Activated T-cell treated with anti-CD3 and anti-CD28 coated beads for 48 hours (primary cell): ENCODE measurements at regions not wholly inside any gene's neighbourhood (a gene's known extent, or its start where the extent isn't known, plus 50 kb on each side); places are given as distances from the start of the nearest gene placed in this dataset.
"Not testable (repeated sequence)": the region's sequence is repeated elsewhere in the genome, so short reads cannot be mapped to it uniquely, and the experiment has no call there.

Experiments
- DNase-seq: peaks from one replicate; pipeline ENCODE4 v3.0.0-alpha.2; 2020; ENCODE audit warnings: low read depth

DNA sequence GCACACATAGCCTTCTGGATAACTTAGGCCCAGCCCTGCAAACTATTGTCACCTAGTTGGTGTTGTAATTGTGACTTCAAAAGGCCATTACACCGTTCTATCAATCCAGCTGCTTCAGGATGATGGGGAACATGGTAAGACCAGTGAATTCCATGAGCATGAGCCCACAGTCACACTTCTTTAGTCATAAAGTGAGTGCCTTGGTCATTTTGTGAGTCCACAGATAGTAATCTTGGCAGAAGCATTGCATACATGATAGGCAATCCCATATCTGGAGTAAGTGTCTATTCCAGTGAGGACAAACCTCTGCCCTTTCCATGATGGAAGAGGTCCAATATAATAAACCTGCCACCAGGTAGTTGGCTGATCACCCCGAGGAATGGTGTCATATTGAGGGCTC is 94.5 kb upstream of the RAI14 start:
- not testable (repeated sequence) for DNase-seq

DNA sequence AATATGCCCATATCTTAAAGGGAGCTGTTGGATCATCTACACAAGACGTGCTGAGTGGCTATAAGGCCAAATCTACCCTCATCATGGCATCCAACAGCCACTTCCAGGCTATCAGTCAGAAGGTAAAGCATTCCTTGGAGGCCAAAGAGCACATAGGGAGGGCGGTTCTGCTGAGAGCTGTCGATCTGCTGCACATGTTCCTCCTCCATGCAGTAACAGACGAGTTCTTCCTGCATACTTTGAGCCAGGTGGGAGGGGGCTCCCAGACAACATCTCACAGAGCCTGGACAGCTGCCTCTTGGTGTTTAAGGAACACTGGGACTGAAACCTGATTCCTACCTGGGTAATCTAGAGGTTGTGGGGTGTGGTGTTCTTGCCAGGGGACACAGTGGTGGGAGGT is 93.3 kb upstream of the RAI14 start:
- no peak for DNase-seq

- DNase-seq: no peak
These were observed 92.9 kb upstream of the RAI14 start for GRCh38 chr5:34563269-34563668.

DNA sequence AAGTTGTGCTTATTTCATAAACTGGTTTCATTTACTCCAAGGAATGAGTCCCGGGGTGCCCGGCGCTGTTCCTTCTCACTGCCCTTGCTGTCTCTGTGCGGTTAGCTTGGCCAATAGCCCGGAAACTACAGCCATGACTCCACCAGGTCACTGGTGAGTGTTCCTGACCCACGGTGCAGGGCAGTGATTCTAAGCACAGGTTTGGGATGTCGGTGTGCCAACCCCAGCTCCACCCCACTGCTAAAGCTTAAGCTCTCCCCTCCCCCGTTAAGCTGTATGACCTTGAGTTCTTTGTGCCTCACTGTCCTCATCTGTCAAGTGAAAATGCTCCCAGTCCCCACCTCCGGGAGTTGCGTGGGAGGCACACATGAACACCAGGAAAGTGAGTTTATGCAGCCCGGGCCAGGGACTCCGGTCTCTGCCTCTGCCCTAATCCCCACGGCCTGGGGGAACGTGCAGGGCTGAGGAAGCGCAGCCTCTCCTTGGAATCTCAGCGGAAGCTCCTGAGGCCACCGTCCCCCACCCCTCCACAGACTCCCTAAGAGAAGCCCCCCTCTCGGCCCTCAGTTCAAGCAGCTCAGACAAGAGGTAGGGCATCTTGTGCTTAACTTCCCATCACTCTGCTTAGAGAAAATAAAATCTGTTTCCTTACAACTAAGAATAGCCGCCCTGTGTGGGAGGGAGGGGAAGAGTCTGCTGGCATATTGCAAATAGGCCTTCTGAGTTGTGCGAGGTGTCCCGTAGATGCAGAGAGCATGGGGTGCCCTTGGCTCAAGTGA is 92.0 kb upstream of the RAI14 start:
- DNase-seq: no peak

DNA sequence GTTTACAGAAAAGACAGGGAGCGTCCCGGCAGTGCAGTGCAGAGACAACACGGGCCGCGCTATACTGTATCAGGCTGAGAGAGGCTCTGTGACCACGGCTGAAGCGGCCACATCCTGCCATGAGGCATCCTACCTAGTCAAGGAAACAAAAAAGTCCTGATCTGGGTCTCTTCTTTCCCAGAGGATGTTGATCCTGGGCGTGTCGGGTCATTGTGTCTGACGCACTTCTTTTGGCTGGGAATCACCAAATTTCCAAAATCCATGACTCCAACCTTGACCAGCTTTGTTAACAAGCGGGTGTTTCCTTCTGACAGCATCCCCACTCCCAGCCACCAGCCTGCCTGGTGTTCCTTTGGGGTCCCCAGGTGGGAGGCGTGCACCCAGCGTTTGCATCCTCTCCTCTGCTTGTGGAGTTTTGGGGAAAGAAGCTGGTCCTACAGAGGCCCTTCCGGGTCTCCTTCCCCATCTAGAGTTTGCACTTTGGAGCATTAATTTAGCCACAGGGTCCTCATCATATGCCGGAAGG is 91.4 kb upstream of the RAI14 start:
- no peak for DNase-seq

GRCh38 chr5:34570143-34570542 is 86.0 kb upstream of the RAI14 start:
- no peak for DNase-seq

GRCh38 chr5:34570721-34571676 is 85.1 kb upstream of the RAI14 start:
- DNase-seq: no peak

GRCh38 chr5:34571677-34572041 is 84.5 kb upstream of the RAI14 start:
- DNase-seq: no peak

GRCh38 chr5:34574936-34575467 is 81.1 kb upstream of the RAI14 start:
- DNase-seq: no peak

GRCh38 chr5:34576891-34577666 is 79.0 kb upstream of the RAI14 start:
- no peak for DNase-seq

DNA sequence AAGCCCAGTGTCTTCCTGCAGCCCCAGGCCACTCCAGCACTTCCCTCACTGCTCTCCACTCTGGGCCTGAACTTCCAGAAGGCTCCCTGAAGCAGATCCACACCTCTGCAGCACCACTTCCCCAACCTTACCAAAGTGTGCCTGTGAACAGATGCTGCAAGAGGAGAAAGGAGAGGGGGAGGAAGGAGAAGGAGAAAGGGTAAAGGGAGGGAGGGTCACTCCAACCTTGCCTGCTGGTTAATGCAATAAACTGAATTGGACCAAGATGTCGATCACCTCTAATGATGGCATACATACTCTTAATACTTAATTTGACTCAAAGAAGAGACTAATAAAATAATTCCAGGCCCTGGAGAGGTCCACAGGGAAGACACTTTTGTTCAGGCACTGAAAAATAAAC is 77.2 kb upstream of the RAI14 start:
- no peak for DNase-seq

DNA sequence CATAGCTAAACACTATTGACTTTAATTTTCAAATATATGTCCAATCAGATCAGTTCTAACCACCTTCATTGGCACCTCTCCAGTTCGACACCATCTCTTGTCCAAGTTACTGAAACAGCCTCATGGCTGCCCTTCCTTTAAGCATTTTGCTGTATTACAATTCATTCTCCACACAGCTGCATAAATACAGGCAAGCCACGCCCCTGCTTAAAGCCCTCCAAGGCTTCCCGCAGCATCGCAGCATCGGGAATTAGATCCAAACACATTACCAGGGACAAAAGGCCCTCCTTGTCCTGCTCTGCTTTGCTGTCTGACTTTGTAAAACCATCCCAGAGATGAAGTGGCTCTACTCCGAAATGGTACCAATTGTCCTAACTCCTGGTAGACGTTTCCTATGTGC is 75.1 kb upstream of the RAI14 start:
- no peak for DNase-seq

DNA sequence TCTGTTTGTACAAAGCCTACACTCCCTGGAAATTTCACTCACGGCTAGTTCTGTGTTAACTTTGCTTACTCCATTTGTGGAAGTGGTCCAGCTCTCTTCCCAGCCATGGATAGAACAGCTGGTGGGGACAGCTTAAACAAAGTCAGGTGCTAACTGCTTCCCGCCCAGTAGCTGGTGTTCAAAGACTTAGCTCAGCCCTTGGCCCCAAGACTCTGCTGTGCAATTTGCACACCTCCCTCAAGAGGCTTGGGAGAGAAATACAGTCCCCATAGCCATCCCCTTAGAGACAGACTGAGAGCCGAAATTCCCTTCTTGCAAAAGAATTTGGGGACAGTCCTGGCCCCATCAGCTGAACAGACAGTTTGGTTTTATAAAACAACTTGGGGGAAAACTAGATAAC is 73.8 kb upstream of the RAI14 start:
- DNase-seq: no peak

DNA sequence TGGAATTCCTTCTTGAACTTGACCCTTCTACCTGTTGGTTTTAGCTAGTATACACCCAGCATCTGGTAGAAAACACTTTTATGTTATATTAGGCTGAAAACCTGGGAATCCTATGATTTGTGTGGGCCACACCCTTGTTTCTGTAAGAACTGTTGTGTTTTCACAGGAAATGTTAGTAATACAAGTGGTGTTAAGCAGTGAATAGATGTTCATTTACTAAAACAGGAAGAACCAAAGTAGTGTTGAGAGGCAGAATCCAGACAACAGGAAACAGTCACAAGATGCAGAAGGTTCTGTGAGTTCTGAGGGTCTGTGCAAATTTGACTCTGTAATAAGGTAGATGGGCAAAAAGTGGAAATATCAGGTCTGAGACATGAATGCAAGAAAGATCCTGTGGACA is 73.0 kb upstream of the RAI14 start:
- no peak for DNase-seq

DNA sequence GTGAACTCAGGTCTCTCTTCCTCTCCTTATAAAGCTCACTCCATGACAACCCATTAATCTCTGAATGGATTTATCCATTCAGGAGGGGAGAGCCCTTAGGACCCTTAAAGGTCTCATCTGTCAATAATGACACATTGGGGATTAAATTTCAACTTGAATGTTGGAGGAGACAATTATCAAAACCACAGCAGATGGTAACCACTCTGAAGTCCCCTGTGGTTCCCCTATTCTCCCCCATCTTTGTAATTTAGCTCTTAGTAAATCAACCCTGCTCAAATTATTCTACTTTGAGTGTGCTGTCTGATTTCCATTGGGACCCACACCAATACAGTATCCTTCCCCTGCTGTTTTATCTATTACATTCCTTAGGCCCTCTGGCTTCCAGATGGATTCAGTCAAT is 72.0 kb upstream of the RAI14 start:
- no peak for DNase-seq

DNA sequence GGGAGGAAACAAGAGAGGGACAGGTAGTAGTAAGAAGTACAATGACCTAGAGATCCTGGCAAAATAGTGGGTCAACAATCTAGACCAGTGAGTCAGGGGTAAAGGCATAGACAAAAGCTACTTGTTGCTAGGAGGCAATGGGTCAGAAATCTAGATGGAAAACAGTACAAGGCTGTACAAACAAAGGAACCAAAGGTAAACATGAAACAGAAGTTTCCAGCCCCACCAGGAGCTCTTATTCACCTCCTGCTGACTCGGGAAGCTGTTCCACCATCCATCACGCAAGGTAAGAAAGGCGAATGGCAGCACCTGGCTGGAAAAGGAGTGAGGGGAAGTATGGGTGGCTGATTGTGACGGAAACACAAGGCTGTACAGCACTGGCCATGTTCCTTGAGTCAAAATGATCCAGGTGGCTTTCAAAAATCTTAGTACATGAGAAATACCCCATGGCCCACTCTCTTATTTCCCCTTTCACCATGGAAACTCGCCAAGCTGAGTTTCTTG is 70.5 kb upstream of the RAI14 start:
- no peak for DNase-seq

DNA sequence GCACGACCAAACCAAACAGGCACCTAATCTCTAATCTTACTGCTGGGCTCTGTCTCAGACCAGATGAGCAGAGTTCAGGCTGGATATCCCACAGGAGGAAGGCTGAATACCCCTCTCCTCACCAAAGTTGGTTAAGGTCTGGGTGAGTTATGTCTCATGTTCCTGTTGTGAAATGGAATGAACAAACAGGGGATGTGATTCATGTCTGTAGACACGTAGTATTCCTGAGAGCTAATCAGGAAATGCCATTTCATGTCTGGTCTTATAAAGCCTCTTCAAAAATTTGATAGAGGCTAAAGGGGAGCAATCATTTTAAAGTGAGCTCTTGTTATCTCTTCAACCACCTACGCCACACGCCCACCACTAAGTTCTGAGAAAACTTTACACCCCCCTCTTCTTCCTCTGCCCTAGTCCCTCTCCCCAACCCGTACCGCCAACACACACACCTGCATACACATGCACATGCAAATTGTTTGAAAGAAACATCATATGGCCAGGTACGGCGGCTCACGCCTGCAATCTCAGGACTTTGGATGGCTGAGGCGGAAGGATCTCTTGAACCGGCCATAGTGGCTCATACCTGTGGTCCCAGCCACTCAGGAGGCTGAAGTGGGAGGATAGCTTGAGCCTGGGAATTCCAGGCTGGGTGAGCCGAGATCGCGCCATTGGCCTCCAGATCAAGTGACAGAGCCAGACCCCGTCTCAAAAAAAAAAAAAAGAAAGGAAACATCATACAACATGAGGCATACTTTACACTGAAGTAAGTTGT is 69.8 kb upstream of the RAI14 start:
- no peak for DNase-seq

GRCh38 chr5:34587355-34588241 is 68.5 kb upstream of the RAI14 start:
- DNase-seq: no peak

DNA sequence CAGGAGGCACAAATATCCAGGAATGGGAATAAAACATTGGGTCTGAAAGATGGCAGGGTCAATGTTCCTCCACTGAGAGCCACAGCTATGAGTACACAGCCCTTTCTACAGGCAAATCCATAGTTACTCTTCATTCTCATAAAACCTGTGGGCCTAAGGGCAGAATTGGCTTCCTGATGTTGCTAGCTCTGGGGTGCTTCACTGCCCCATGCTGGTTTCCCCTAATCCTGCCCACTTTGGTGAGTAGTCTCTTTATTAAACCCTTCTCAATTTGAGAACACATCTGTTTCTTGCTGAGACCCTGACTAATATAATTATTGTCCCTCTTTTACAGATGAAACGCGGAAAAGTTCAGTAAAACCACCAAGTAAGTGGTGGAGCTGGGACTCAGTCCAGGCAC is 66.3 kb upstream of the RAI14 start:
- no peak for DNase-seq

GRCh38 chr5:34591723-34592122 is 64.4 kb upstream of the RAI14 start:
- no peak for DNase-seq
